ENCODE measurements at regions not wholly inside any gene's neighbourhood (a gene's known extent, or its start where the extent isn't known, plus 50 kb on each side); places are given as distances from the start of the nearest gene placed in this dataset.

DNA sequence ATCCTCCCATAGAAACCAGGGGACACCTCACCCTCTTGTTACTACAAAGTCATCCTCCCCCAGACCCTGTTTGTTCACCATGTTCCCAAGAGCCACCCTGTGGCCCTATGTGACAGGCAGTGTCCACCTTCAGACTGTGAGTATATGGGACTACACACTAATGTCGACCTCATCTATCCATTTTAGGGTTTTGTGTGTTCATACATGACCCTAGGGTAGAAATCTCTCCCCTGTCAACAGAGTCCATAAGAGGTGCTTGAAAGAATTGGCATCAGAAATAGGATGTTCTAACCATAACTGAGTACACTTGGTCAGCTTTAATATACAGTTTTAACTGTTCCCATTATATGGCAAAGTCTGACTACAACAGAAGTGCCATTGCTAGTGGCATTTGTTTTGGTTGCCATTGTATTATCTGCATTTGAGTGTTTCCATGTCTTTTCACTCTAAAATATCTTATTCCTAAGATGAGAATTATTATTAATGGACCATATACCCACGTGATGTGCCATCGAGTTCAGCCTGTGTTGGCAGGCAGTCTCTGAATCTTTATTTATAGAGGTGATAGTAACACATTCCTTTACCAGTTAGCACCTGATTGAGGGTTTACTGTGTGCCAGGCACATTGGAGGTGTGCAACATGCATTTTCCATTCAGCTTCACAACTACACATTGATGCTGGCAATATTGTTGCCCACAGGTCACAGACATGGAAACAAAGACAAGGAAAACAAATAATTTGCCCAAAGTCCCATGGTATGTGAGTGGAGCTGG, 590.6 kb upstream of the IGFBP3 start:
- H3K36me3 ChIP-seq (ENCODE audit: insufficient read depth, low read length): no peaks in the 10 kb centered on the region
- no peak overlapping the region for H3K4me3 ChIP-seq (ENCODE audit: insufficient read depth, low read length)
- H3K27ac ChIP-seq (ENCODE audit: low read depth, low read length): no peak overlapping the region
- H2AFZ ChIP-seq (ENCODE audit: low read length): no peak overlapping the region
- TF ChIP-seq, protein P1, sequence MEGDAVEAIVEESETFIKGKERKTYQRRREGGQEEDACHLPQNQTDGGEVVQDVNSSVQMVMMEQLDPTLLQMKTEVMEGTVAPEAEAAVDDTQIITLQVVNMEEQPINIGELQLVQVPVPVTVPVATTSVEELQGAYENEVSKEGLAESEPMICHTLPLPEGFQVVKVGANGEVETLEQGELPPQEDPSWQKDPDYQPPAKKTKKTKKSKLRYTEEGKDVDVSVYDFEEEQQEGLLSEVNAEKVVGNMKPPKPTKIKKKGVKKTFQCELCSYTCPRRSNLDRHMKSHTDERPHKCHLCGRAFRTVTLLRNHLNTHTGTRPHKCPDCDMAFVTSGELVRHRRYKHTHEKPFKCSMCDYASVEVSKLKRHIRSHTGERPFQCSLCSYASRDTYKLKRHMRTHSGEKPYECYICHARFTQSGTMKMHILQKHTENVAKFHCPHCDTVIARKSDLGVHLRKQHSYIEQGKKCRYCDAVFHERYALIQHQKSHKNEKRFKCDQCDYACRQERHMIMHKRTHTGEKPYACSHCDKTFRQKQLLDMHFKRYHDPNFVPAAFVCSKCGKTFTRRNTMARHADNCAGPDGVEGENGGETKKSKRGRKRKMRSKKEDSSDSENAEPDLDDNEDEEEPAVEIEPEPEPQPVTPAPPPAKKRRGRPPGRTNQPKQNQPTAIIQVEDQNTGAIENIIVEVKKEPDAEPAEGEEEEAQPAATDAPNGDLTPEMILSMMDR (IDR thresholded peaks at IDR 0.05; ENCODE audit: extremely low read depth, low read depth, low read length): no peak
- no peaks in the 10 kb centered on the region for H4K20me1 ChIP-seq (ENCODE audit: insufficient read depth, low read length)
- DNase-seq (ENCODE audit: insufficient read length, low spot score, missing footprints): no peak
- no peaks in the 10 kb centered on the region for H3K4me1 ChIP-seq (ENCODE audit: insufficient read depth, low read length)
- H3K79me2 ChIP-seq (ENCODE audit: insufficient read depth, low read length): no peaks in the 10 kb centered on the region
- H3K9me3 ChIP-seq (ENCODE audit: low read depth, low read length): no peaks in the 10 kb centered on the region
- no peak overlapping the region for H3K4me2 ChIP-seq (ENCODE audit: insufficient read depth, low read length)
- no peaks in the 10 kb centered on the region for H3K27me3 ChIP-seq (ENCODE audit: insufficient read depth, low read length)

DNA sequence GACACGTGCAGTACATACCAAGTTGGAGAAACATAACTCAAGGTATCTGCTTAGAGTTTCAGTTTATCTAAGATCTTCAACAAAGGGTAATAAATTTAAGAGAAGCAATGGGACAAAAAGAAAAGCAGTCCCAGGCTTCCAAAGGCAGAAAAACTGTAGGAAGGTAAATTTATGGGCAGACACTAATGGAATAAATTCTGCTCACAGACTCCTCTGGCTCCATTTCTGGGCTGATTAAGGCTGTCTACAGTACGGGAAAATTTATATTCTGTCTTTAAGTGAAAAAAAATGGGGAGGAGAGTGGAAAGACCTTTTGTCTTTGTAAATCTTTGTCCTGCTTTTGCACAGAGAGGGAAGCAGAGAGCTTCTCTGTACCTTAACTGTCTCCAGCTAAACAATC, 587.5 kb upstream of the IGFBP3 start:
- Histone ChIP-seq H3K9me3 (ENCODE audit: low read depth, low read length) (no peaks in the 10 kb centered on the region), H3K4me3 (ENCODE audit: insufficient read depth, low read length) (no peak overlapping the region), H3K27ac (ENCODE audit: low read depth, low read length) (no peak overlapping the region), H3K79me2 (ENCODE audit: insufficient read depth, low read length) (no peaks in the 10 kb centered on the region), H3K4me2 (ENCODE audit: insufficient read depth, low read length) (no peak overlapping the region), H3K27me3 (ENCODE audit: insufficient read depth, low read length) (no peaks in the 10 kb centered on the region), H2AFZ (ENCODE audit: low read length) (peak overlapping the region; percentile 35), H4K20me1 (ENCODE audit: insufficient read depth, low read length) (no peaks in the 10 kb centered on the region), H3K36me3 (ENCODE audit: insufficient read depth, low read length) (no peaks in the 10 kb centered on the region), H3K4me1 (ENCODE audit: insufficient read depth, low read length) (no peaks in the 10 kb centered on the region)
- TF ChIP-seq, protein P1 (IDR thresholded peaks at IDR 0.05; ENCODE audit: extremely low read depth, low read depth, low read length): no peak
- no peak for DNase-seq (ENCODE audit: insufficient read length, low spot score, missing footprints)

DNA sequence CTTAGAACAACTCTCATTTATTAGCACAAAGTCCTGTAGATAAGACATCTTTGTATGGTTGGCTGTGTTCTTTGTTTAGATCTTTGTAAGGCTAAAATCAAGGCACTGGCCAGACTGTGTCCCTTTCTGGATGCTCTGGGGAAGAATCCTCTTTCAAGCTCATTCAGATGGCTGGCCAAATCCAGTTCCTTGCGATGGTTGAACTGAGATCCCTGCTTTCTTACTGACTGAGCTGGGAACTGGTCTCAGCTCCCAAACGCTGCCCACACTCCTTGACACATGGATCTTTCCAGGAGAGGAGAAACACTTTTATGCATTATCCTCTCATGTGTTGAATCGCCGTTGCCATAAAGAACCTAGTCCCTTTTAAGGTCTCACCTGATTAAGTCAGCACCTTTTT, 586.5 kb upstream of the IGFBP3 start:
- Histone ChIP-seq H3K79me2 (ENCODE audit: insufficient read depth, low read length) (no peaks in the 10 kb centered on the region), H3K9me3 (ENCODE audit: low read depth, low read length) (no peaks in the 10 kb centered on the region), H3K4me1 (ENCODE audit: insufficient read depth, low read length) (no peaks in the 10 kb centered on the region), H2AFZ (ENCODE audit: low read length) (no peak overlapping the region), H3K36me3 (ENCODE audit: insufficient read depth, low read length) (no peaks in the 10 kb centered on the region), H3K4me2 (ENCODE audit: insufficient read depth, low read length) (no peak overlapping the region), H3K27me3 (ENCODE audit: insufficient read depth, low read length) (no peaks in the 10 kb centered on the region), H4K20me1 (ENCODE audit: insufficient read depth, low read length) (no peaks in the 10 kb centered on the region), H3K4me3 (ENCODE audit: insufficient read depth, low read length) (no peak overlapping the region), H3K27ac (ENCODE audit: low read depth, low read length) (no peak overlapping the region)
- no peak for DNase-seq (ENCODE audit: insufficient read length, low spot score, missing footprints)
- TF ChIP-seq, protein P1 (IDR thresholded peaks at IDR 0.05; ENCODE audit: extremely low read depth, low read depth, low read length): no peak

DNA sequence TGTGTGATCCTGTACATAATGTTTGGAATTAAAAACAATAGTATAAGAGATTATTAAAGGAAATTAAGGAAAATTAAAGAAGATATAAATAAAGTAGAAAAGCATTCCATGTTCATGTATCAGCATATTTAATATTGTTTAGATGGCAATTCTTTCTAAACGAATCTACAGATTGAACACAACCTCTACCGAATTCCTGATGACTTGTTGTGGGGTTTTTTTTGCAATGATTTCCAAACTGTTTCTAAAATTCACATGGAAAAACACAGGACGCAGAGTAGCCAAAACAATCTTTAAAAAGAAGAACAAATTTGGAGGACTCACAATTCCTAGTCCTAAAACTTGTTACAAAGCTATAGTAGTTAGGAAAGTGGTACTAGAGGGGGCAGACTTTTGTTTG, 573.4 kb upstream of the IGFBP3 start:
- TF ChIP-seq, protein P1 (IDR thresholded peaks at IDR 0.05; ENCODE audit: extremely low read depth, low read depth, low read length): no peak
- H4K20me1 ChIP-seq (ENCODE audit: insufficient read depth, low read length): no peaks in the 10 kb centered on the region
- peaks cover 12% of the 10 kb centered on the region for H3K4me1 ChIP-seq (ENCODE audit: insufficient read depth, low read length)
- DNase-seq (ENCODE audit: insufficient read length, low spot score, missing footprints): no peak
- H3K79me2 ChIP-seq (ENCODE audit: insufficient read depth, low read length): no peaks in the 10 kb centered on the region
- H3K36me3 ChIP-seq (ENCODE audit: insufficient read depth, low read length): no peaks in the 10 kb centered on the region
- no peaks in the 10 kb centered on the region for H3K27me3 ChIP-seq (ENCODE audit: insufficient read depth, low read length)
- H3K4me3 ChIP-seq (ENCODE audit: insufficient read depth, low read length): no peak overlapping the region
- H3K27ac ChIP-seq (ENCODE audit: low read depth, low read length): peak overlapping the region; percentile 77
- H2AFZ ChIP-seq (ENCODE audit: low read length): no peak overlapping the region
- no peak overlapping the region for H3K4me2 ChIP-seq (ENCODE audit: insufficient read depth, low read length)
- no peaks in the 10 kb centered on the region for H3K9me3 ChIP-seq (ENCODE audit: low read depth, low read length)

Data from osteoblast (primary cell).